BE2C (cell line): ENCODE measurements at regions not wholly inside any gene's neighbourhood (a gene's known extent, or its start where the extent isn't known, plus 50 kb on each side); places are given as distances from the start of the nearest gene placed in this dataset.
"Not testable (repeated sequence)": the region's sequence is repeated elsewhere in the genome, so short reads cannot be mapped to it uniquely, and the experiment has no call there.

Experiments used
- DNase-seq: peaks from one replicate; pipeline ENCODE4 v3.0.0-alpha.2; 2020
- H3K27me3 ChIP-seq: fragments of 250-450 bp; sonication (Bioruptor Pico); 2 replicates; pipeline ENCODE4 v1.5.1; 2020; ENCODE audit warnings: mild to moderate bottlenecking
- H3K36me3 ChIP-seq: fragments of 250-450 bp; sonication (Bioruptor Pico); 2 replicates; pipeline ENCODE4 v1.5.1; 2020; ENCODE audit warnings: mild to moderate bottlenecking
- H3K4me1 ChIP-seq: fragments of 250-450 bp; sonication (Bioruptor Pico); 2 replicates; pipeline ENCODE4 v1.5.1; 2020
- H3K4me3 ChIP-seq: 2 replicates; pipeline ENCODE4 v1.5.1; 2011; ENCODE audit warnings: low read depth, low read length
- H3K9me3 ChIP-seq: fragments of 250-450 bp; sonication (Bioruptor Pico); 2 replicates; pipeline ENCODE4 v1.5.1; 2020
- TF ChIP-seq, protein P1 (sequence below): IDR thresholded peaks from 2 replicates; pipeline ENCODE4 v1.5.1; 2012; ENCODE audit warnings: mild to moderate bottlenecking, low read depth, low read length

DNA sequence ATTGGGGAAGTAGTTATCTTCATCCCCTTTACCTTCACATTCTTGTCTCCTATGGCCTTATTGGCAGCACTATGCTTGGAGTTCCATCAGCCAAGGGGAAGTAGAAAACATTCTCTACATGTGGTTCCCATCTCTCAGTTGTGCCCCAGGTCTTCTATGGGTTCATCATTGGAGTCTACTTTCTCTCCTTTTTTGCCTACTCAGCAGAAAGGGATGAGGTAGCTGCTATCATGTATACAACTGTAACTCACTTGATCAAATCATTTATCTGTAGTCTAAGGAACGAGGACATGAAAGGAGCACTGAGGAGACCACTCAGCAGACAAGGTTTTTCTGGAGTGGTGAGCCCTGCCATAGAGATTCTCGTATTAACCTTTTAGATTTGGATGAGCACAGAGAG lies 119.0 kb upstream of the OR13H1 start:
- H3K9me3 ChIP-seq: no peaks in the 10 kb centered on the region
- DNase-seq: no peak
- no peaks in the 10 kb centered on the region for H3K36me3 ChIP-seq
- H3K4me3 ChIP-seq: no peak overlapping the region
- H3K4me1 ChIP-seq: no peaks in the 10 kb centered on the region
- TF ChIP-seq, protein P1, sequence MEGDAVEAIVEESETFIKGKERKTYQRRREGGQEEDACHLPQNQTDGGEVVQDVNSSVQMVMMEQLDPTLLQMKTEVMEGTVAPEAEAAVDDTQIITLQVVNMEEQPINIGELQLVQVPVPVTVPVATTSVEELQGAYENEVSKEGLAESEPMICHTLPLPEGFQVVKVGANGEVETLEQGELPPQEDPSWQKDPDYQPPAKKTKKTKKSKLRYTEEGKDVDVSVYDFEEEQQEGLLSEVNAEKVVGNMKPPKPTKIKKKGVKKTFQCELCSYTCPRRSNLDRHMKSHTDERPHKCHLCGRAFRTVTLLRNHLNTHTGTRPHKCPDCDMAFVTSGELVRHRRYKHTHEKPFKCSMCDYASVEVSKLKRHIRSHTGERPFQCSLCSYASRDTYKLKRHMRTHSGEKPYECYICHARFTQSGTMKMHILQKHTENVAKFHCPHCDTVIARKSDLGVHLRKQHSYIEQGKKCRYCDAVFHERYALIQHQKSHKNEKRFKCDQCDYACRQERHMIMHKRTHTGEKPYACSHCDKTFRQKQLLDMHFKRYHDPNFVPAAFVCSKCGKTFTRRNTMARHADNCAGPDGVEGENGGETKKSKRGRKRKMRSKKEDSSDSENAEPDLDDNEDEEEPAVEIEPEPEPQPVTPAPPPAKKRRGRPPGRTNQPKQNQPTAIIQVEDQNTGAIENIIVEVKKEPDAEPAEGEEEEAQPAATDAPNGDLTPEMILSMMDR: no peak
- no peaks in the 10 kb centered on the region for H3K27me3 ChIP-seq

DNA sequence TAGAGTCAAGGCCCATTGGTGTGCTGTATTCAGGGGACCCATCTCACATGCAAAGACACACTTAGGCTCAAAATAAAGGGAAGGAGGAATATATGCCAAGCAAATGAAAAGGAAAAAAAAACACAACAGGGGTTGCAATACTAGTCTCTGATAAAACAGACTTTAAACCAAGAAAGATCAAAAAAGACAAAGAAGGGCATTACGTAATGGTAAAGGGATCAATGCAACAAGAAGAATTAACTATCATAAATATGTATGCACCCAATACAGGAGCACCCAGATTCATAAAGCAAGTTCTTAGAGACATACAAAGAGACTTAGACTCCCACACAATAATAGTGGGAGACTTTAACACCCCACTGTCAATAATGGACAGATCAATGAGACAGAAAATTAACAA lies 113.4 kb upstream of the OR13H1 start:
- H3K4me3 ChIP-seq, DNase-seq, H3K9me3 ChIP-seq, H3K27me3 ChIP-seq, H3K4me1 ChIP-seq, H3K36me3 ChIP-seq: not testable (repeated sequence)

DNA sequence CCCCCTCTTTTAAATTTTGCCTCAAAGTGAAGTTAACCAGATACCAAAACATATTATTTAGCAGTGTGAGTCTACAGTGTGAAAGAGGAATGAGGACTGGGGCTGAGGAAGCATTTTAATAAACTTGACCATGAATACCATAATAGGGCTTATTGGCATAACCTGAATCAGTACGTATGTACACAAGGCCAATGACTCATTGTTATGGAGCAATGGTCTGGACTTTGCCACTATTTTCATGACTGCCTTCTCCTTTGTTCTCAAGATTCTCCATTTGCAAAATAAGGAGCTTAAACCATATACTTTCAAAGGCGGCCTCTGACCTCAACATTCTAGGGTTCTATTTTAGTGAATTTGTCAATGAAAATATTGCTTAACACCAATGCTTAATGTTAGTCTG lies 102.8 kb upstream of the OR13H1 start:
- TF ChIP-seq, protein P1: no peak
- Histone ChIP-seq H3K9me3 (no peaks in the 10 kb centered on the region), H3K36me3 (no peaks in the 10 kb centered on the region), H3K4me3 (no peak overlapping the region), H3K4me1 (no peaks in the 10 kb centered on the region), H3K27me3 (no peaks in the 10 kb centered on the region)
- DNase-seq: no peak

DNA sequence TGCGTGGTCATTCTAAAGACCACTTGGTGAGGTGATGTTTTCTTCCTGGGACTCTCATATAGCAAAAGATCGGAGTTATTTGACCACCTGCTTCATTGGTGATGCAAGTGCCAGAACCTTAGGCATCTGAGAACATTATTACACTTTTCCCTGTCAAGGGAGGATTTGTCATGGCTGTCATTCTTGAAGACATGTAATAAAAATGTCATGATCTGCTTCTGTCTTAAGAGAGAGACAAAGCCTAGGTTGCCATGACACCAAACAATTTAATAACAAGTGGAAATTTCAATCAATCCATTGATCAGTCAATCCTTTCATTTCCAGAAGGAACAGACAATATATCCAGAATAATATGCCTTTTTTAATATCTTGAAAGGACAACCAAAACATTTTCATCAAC lies 97.9 kb upstream of the OR13H1 start:
- TF ChIP-seq, protein P1: no peak
- no peaks in the 10 kb centered on the region for H3K27me3 ChIP-seq
- H3K4me3 ChIP-seq: no peak overlapping the region
- H3K36me3 ChIP-seq: no peaks in the 10 kb centered on the region
- no peak for DNase-seq
- no peaks in the 10 kb centered on the region for H3K4me1 ChIP-seq
- H3K9me3 ChIP-seq: no peaks in the 10 kb centered on the region

DNA sequence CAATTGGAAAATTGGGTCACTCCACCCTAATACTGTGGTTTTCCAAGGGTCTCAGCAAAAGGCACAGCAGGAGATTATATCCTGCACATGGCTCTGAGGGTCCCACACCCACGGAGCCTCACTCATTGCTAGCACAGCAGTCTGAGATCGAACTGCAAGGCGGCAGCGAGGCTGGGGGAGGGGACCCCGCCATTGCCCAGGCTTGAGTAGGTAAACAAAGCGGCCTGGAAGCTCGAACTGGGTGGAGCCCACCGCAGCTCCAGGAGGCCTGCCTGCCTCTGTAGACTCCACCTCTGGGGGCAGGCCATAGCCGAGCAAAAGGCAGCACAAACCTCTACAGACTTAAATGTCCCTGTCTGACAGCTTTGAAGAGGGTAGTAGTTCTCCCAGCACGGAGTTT lies 82.0 kb upstream of the OR13H1 start:
- H3K27me3 ChIP-seq, DNase-seq, H3K9me3 ChIP-seq, H3K4me1 ChIP-seq, H3K4me3 ChIP-seq, H3K36me3 ChIP-seq: not testable (repeated sequence)

DNA sequence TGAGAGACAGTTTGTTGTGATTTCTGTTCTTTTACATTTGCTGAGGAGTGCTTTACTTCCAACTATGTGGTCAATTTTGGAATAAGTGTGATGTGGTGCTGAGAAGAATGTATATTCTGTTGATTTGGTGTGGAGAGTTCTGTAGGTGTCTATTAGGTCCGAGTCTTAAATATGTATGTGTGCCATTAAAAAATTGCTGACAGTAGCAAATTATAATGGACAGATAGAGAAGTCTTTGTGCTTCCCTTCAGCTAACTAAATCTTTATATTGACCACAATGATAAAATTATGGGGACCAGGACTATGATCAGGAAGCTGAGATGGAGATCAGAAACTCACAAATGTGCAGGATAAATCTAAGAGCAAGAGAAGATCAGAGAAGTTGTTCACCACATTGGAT lies 70.1 kb upstream of the OR13H1 start:
- not testable (repeated sequence) for H3K9me3 ChIP-seq, H3K4me1 ChIP-seq, DNase-seq, H3K27me3 ChIP-seq, H3K36me3 ChIP-seq, H3K4me3 ChIP-seq

DNA sequence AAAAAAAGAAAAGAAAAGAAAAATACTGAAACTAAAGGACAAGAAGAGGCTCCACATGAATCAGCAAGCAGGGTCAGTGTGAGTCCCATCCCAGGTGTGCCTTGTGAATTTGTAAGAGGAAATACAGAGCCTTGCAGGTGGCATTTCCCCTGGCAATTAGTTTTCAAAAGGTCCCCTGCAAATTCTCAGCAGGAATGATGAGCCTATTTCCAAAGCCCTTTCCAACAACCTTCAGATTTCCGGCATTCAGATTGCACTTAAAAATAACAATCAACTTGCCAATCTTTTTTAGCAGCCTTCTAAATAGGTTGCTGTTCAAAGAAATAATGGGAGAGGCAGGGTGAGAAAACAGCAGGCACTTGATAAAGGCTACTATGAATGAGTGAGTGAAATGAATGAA lies 66.4 kb upstream of the OR13H1 start:
- no peak for DNase-seq
- no peak overlapping the region for H3K4me3 ChIP-seq
- TF ChIP-seq, protein P1: no peak

More for the DNA sequence above, 66.4 kb upstream of the OR13H1 start:
- no peaks in the 10 kb centered on the region for H3K27me3 ChIP-seq
- H3K36me3 ChIP-seq: no peaks in the 10 kb centered on the region
- no peaks in the 10 kb centered on the region for H3K4me1 ChIP-seq
- H3K9me3 ChIP-seq: no peaks in the 10 kb centered on the region
